Smooth muscle cell (in vitro differentiated cells): ENCODE measurements at regions not wholly inside any gene's neighbourhood (a gene's known extent, or its start where the extent isn't known, plus 50 kb on each side); places are given as distances from the start of the nearest gene placed in this dataset.
A peak's percentile ranks its signal among the peaks of the same experiment; 100 is the strongest.
"Not testable (repeated sequence)": the region's sequence is repeated elsewhere in the genome, so short reads cannot be mapped to it uniquely, and the experiment has no call there.

Experiments used
- DNase-seq: peaks from one replicate; lab custom pipeline; 2025; ENCODE audit not compliant: unreplicated experiment; lab: John Stamatoyannopoulos, UW
- H2AFZ ChIP-seq: fragments of 200-600 bp; sonication (generic); 2 replicates; pipeline ENCODE4 v1.6.0; 2016; ENCODE audit warnings: antibody characterized with exemption, low read depth, mild to moderate bottlenecking
- H3F3A ChIP-seq: fragments of 200-600 bp; sonication (generic); 2 replicates; pipeline ENCODE4 v1.6.0; 2017; ENCODE audit warnings: antibody characterized with exemption, low read depth
- H3K27ac ChIP-seq: fragments of 200-600 bp; sonication (generic); 2 replicates; pipeline ENCODE4 v1.5.1; 2016; ENCODE audit warnings: low read depth, mild to moderate bottlenecking
- H3K27me3 ChIP-seq: fragments of 200-600 bp; sonication (generic); 2 replicates; pipeline ENCODE4 v1.6.1; 2016; ENCODE audit warnings: low read depth, mild to moderate bottlenecking
- H3K36me3 ChIP-seq: fragments of 200-600 bp; sonication (generic); 2 replicates; pipeline ENCODE4 v1.5.1; 2016; ENCODE audit warnings: low read depth
- H3K4me1 ChIP-seq: fragments of 200-600 bp; sonication (generic); 2 replicates; pipeline ENCODE4 v1.5.1; 2016; ENCODE audit warnings: low read depth
- H3K4me2 ChIP-seq: fragments of 200-600 bp; sonication (generic); 2 replicates; pipeline ENCODE4 v1.6.0; 2016; ENCODE audit warnings: mild to moderate bottlenecking
- H3K4me3 ChIP-seq: fragments of 200-600 bp; sonication (generic); 2 replicates; pipeline ENCODE4 v1.5.1; 2016; ENCODE audit warnings: mild to moderate bottlenecking
- H3K79me2 ChIP-seq: fragments of 200-600 bp; sonication (generic); 2 replicates; pipeline ENCODE4 v1.6.0; 2016; ENCODE audit warnings: low read depth, mild to moderate bottlenecking
- H3K9ac ChIP-seq: fragments of 200-600 bp; sonication (generic); 2 replicates; pipeline ENCODE4 v1.6.0; 2016; ENCODE audit warnings: low read depth
- H3K9me3 ChIP-seq: fragments of 200-600 bp; sonication (generic); replicated peaks from 2 replicates; pipeline ENCODE4 v1.5.1; 2016; ENCODE audit warnings: low read depth
- H4K20me1 ChIP-seq: fragments of 200-600 bp; sonication (generic); 2 replicates; pipeline ENCODE4 v1.6.0; 2016; ENCODE audit warnings: low read depth
- WGBS: methylation state at CpG from one replicate; pipeline ENCODE4 v1.1.7; 2016; ENCODE audit warnings: low lambda C conversion rate; 5-methylcytosine and 5-hydroxymethylcytosine counted together
- TF ChIP-seq, protein P1 (sequence below): fragments of 200-600 bp; sonication (generic); IDR thresholded peaks from 2 replicates; pipeline ENCODE4 v1.5.1; 2017; ENCODE audit warnings: borderline replicate concordance, mild to moderate bottlenecking, antibody characterized with exemption; ENCODE audit not compliant: insufficient read depth, poor library complexity, severe bottlenecking

GRCh38 chr2:180238729-180239128, 231.6 kb upstream of the CWC22 start:
- no peak for DNase-seq

DNA sequence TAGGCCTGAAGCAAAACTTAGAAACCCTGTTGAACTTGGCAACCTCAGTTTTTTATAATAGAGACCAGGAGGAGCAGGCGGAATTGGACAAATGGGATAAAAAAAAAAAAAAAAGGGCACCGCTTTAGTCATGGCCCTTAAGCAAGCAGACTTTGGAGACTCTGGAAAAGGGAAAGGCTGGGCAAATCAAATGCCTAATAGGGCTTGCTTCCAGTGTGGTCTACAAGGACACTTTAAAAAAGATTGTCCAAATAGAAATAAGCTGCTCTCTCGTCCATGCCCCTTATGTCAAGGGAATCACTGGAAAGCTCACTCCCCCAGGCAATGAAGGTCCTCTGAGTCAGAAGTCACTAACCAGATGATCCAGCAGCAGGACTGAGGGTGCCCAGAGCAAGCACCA, 229.0 kb upstream of the CWC22 start:
- 80% methylated on average over 3 of the region's 3 CpGs for WGBS
- H3K4me1 ChIP-seq, H4K20me1 ChIP-seq, H3F3A ChIP-seq, H3K4me2 ChIP-seq, H3K79me2 ChIP-seq, DNase-seq, H2AFZ ChIP-seq, H3K27ac ChIP-seq, H3K4me3 ChIP-seq, H3K27me3 ChIP-seq, H3K9me3 ChIP-seq, H3K36me3 ChIP-seq, H3K9ac ChIP-seq: not testable (repeated sequence)

More at GRCh38 chr2:180238729-180239128, 231.6 kb upstream of the CWC22 start:
- H3K4me2 ChIP-seq, result no peak overlapping the region
- no peaks in the 10 kb centered on the region for H3K4me1 ChIP-seq
- H3K9ac ChIP-seq, result no peak overlapping the region
- H2AFZ ChIP-seq, result no peak overlapping the region
- no peaks in the 10 kb centered on the region for H3K27me3 ChIP-seq
- 73% methylated on average over 8 of the region's 8 CpGs for WGBS
- no peaks in the 10 kb centered on the region for H3K9me3 ChIP-seq
- no peaks in the 10 kb centered on the region for H3F3A ChIP-seq
- H3K79me2 ChIP-seq, result no peaks in the 10 kb centered on the region
- TF ChIP-seq, protein P1, sequence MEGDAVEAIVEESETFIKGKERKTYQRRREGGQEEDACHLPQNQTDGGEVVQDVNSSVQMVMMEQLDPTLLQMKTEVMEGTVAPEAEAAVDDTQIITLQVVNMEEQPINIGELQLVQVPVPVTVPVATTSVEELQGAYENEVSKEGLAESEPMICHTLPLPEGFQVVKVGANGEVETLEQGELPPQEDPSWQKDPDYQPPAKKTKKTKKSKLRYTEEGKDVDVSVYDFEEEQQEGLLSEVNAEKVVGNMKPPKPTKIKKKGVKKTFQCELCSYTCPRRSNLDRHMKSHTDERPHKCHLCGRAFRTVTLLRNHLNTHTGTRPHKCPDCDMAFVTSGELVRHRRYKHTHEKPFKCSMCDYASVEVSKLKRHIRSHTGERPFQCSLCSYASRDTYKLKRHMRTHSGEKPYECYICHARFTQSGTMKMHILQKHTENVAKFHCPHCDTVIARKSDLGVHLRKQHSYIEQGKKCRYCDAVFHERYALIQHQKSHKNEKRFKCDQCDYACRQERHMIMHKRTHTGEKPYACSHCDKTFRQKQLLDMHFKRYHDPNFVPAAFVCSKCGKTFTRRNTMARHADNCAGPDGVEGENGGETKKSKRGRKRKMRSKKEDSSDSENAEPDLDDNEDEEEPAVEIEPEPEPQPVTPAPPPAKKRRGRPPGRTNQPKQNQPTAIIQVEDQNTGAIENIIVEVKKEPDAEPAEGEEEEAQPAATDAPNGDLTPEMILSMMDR, result no peak
- H4K20me1 ChIP-seq, result no peaks in the 10 kb centered on the region
- H3K36me3 ChIP-seq, result no peaks in the 10 kb centered on the region
- H3K27ac ChIP-seq, result no peak overlapping the region
- no peak overlapping the region for H3K4me3 ChIP-seq

DNA sequence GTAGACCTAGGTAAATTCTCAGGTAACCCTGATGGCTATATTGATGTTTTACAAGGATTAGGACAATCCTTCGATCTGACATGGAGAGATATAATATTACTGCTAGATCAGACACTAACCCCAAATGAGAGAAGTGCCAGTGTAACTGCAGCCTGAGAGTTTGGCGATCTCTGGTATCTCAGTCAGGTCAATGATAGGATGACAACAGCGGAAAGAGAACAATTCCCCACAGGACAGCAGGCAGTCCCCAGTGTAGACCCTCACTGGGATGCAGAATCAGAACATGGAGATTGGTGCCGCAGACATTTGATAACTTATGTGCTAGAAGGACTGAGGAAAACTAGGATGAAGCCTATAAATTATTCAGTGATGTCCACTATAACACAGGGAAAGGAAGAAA, 228.4 kb upstream of the CWC22 start:
- H3K36me3 ChIP-seq, result not testable (repeated sequence)

DNA sequence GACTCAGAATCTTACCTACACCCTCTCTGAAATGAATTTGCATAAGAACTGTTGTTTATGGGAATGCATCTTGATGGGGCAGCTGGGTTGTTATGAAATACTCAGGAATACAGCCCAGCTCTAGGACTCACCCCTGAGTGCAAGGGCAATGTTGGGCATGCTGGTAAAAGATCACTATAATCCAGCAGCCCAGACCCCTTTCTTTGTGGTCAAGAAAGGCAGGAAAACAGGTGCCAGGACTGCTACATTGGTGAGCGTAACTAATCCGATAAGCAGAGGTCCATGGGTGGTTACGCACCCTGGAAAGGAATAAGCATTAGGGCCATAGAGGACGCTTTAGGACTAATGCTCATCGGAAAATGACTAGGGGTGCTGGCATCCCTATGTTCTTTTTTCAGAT, 227.9 kb upstream of the CWC22 start:
- not testable (repeated sequence) for DNase-seq, H3K4me3 ChIP-seq, H3K9ac ChIP-seq, H3F3A ChIP-seq, H3K36me3 ChIP-seq, H3K79me2 ChIP-seq, H3K9me3 ChIP-seq, H4K20me1 ChIP-seq, H3K4me1 ChIP-seq, H3K27me3 ChIP-seq, H3K27ac ChIP-seq, H2AFZ ChIP-seq, H3K4me2 ChIP-seq
- 98% methylated on average over 5 of the region's 5 CpGs for WGBS

More for the DNA sequence above, 228.4 kb upstream of the CWC22 start:
- 97% methylated on average over 4 of the region's 4 CpGs for WGBS
- H3K9me3 ChIP-seq, H2AFZ ChIP-seq, H3K9ac ChIP-seq, H4K20me1 ChIP-seq, H3K4me3 ChIP-seq, H3K27ac ChIP-seq, H3K4me2 ChIP-seq, H3F3A ChIP-seq, H3K79me2 ChIP-seq, H3K27me3 ChIP-seq, DNase-seq, H3K4me1 ChIP-seq: not testable (repeated sequence)

GRCh38 chr2:180231015-180231414, 223.9 kb upstream of the CWC22 start:
- peak overlapping the region; percentile 86 for H2AFZ ChIP-seq

More at GRCh38 chr2:180231015-180231414, 223.9 kb upstream of the CWC22 start:
- Histone ChIP-seq H4K20me1 (no peaks in the 10 kb centered on the region), H3K9ac (no peak overlapping the region), H3K4me3 (no peak overlapping the region), H3K27ac (no peak overlapping the region), H3F3A (peaks cover 2% of the 10 kb centered on the region), H3K36me3 (no peaks in the 10 kb centered on the region), H3K27me3 (no peaks in the 10 kb centered on the region), H3K9me3 (no peaks in the 10 kb centered on the region), H3K4me2 (no peak overlapping the region), H3K4me1 (no peaks in the 10 kb centered on the region), H3K79me2 (no peaks in the 10 kb centered on the region)
- TF ChIP-seq, protein P1, result no peak
- WGBS, result 14% methylated on average over 1 of the region's 1 CpG
- DNase-seq, result no peak
